GM12878 (cell line): ENCODE measurements at regions not wholly inside any gene's neighbourhood (a gene's known extent, or its start where the extent isn't known, plus 50 kb on each side); places are given as distances from the start of the nearest gene placed in this dataset.

Experiments used
- CUX1 ChIP-seq: IDR thresholded peaks from 2 replicates; pipeline ENCODE4 v1.6.1; 2012; ENCODE audit warnings: improper control_type of control experiment, low read depth, low read length; ENCODE audit not compliant: insufficient replicate concordance
- GATAD2B ChIP-seq: fragments of 450-650 bp; conservative IDR thresholded peaks from 2 replicates; pipeline ENCODE4 v1.6.1; 2017; ENCODE audit warnings: low read depth, mild to moderate bottlenecking, moderate library complexity
- KAT2A ChIP-seq: conservative IDR thresholded peaks from 2 replicates; pipeline ENCODE4 v1.6.1; 2011; ENCODE audit warnings: low read depth, low read length; ENCODE audit not compliant: control insufficient read depth
- NBN ChIP-seq: fragments of 450-650 bp; IDR thresholded peaks from 2 replicates; pipeline ENCODE4 v1.6.1; 2016
- RB1 ChIP-seq: fragments of 450-650 bp; formaldehyde crosslinking; IDR thresholded peaks from 2 replicates; pipeline ENCODE4 v1.6.1; 2017; ENCODE audit warnings: mild to moderate bottlenecking, borderline replicate concordance
- TF ChIP-seq, protein P1 (sequence below): fragments of 450-650 bp; IDR thresholded peaks from 2 replicates; pipeline ENCODE4 v1.6.1; 2017; ENCODE audit warnings: antibody characterized with exemption, mild to moderate bottlenecking, moderate library complexity
- TF ChIP-seq, protein P2 (sequence below): IDR thresholded peaks from 2 replicates; pipeline ENCODE4 v1.6.1; 2011; ENCODE audit warnings: mild to moderate bottlenecking, low read depth, low read length, moderate library complexity; ENCODE audit not compliant: insufficient replicate concordance

DNA sequence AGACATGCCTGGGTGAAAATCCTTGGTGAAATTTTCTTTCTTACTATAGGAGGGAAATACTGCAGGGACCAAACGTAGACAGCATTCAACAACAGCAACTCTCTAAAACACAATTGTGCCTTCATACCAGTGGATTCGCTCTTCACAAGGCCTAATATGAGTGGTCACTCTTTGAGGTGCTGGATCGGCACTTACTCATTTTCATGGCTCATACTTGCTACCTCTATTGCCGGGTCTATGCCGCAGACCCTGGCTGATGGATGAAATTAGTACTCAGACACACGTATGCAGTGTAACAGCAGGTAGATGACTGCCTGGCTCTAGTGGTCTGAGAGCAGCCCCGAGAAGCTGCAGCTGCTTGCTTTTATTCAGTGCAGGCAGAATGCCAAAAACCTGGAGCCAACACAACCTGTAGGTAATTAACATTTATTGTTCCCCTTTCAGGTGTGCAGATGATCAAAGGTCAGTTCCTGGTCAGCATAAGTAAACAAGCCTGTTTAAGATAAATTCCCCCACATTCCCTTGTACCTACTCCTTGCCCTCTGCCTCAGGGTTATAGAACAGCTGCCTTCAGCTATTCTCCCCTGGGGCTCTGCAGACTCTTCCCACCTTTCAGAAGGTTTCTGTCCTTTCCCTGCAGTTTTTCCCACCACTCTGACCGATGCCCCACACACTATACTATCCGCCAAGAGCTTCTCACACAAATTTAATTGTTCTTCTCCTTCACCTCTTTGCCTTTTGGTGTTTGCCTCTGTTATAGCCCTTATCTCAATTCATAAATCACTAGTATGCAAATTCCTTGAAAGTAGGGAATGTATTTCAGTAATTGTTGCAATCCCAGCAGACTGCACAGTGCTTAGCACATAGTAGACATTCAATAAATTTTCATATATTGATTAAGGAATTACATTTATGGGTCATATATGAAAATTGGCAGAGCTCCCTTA is 210.0 kb downstream of the SPANXN3 start (continued):
- no peak for TF ChIP-seq CUX1
- no peak for TF ChIP-seq NBN
- TF ChIP-seq, protein P1, sequence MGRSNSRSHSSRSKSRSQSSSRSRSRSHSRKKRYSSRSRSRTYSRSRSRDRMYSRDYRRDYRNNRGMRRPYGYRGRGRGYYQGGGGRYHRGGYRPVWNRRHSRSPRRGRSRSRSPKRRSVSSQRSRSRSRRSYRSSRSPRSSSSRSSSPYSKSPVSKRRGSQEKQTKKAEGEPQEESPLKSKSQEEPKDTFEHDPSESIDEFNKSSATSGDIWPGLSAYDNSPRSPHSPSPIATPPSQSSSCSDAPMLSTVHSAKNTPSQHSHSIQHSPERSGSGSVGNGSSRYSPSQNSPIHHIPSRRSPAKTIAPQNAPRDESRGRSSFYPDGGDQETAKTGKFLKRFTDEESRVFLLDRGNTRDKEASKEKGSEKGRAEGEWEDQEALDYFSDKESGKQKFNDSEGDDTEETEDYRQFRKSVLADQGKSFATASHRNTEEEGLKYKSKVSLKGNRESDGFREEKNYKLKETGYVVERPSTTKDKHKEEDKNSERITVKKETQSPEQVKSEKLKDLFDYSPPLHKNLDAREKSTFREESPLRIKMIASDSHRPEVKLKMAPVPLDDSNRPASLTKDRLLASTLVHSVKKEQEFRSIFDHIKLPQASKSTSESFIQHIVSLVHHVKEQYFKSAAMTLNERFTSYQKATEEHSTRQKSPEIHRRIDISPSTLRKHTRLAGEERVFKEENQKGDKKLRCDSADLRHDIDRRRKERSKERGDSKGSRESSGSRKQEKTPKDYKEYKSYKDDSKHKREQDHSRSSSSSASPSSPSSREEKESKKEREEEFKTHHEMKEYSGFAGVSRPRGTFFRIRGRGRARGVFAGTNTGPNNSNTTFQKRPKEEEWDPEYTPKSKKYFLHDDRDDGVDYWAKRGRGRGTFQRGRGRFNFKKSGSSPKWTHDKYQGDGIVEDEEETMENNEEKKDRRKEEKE = no peak
- no peak for TF ChIP-seq KAT2A
- no peak for TF ChIP-seq GATAD2B
- TF ChIP-seq, protein P2, sequence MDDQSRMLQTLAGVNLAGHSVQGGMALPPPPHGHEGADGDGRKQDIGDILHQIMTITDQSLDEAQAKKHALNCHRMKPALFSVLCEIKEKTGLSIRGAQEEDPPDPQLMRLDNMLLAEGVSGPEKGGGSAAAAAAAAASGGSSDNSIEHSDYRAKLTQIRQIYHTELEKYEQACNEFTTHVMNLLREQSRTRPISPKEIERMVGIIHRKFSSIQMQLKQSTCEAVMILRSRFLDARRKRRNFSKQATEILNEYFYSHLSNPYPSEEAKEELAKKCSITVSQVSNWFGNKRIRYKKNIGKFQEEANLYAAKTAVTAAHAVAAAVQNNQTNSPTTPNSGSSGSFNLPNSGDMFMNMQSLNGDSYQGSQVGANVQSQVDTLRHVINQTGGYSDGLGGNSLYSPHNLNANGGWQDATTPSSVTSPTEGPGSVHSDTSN = no peak
- no peak for TF ChIP-seq RB1
- TF ChIP-seq, all 136 proteins: peak for 0
